ENCODE measurements at regions not wholly inside any gene's neighbourhood (a gene's known extent, or its start where the extent isn't known, plus 50 kb on each side); places are given as distances from the start of the nearest gene placed in this dataset.
A peak's percentile ranks its signal among the peaks of the same experiment; 100 is the strongest.

DNA sequence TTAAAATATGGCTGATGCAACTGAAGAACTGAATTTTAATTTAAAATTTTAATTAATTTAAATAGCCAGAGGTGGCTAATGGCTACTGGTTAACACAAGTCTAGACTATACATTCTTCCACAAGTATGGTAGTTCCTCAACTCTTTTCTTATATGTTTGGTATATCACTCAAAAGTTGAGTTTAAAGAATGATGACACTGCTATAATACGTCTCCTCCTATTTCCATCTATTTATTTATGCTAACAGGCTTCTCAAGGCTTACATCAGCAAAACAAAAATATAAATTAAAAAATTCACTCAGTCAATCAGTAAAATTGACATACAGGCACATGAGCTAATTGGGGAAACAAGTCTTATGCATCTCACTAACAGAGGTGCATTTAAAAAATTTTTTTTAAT lies 227.9 kb upstream of the PMFBP1 start:
- DNase-seq: no peak

DNA sequence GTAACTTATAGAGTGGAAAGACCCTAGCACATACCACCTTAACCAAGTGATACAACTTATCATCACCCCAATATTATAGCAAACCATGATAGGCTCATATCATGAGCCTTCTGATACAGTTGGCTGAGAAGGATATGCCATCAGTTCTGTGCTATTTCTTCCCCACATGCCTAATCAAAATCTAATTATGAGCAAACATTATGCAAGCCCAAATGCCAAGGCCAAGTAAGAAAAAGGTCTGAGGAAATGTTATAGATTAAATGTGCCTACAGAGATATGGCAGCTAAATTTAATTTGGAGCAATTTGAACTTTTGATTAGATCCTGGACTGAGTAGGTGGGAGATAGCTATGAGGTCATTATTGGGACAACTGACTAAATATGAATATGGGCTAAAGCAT lies 225.9 kb upstream of the PMFBP1 start:
- DNase-seq: no peak

DNA sequence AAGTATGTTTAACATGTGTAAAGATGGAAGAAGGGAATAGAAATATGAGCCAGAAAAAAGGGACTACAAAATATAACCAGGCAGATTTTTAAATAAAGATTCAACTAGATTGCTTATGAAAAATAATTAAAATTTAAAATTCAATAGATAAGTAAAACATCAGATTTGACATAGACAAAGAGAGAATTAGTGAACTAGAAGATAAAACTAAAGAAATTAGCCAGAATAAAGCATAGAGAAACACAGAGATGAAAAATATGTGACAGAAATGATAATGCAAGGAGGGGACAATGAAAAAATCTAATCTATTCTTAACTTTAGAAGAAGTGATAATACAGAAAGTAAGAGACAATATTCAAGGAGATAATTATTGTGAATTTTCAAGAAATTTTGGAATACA lies 222.6 kb upstream of the PMFBP1 start:
- DNase-seq: no peak

DNA sequence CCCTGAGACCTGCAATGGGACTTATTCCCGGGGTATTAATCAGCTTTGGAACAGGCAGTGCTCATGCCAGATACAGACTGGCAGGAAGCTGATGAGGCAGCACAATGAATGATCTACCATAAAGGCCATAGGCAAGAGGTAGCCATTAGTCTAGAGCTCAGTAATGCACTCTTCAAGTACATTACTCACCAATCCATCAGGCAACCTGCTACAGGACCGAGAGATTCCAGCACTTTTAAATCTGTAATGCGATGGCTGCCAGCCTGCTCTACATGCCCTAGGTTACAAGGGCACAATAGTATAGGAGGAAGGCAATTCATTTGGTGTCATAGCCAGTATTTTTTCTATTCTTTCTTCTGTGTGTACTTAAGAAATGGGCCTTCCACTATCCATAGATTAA lies 217.8 kb upstream of the PMFBP1 start:
- no peak for DNase-seq

DNA sequence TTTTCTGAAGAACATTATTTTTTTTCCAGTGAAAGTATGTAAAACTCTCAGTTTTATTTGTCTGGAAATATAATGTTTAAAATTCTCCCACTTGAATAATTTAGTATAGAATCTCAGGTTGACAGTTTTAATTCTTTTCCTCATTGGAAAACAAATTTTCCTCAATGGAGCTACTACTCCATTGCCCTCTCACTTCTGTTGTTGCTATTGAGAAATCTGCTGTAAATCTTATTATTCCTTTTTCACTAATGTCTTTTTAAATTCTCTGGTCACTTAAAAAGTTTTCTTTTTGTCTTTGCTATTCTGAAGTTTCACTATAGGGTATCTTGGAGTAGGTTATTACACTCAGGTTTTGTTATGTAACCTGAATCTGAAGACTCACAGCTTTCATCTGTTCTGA lies 216.1 kb upstream of the PMFBP1 start:
- DNase-seq: no peak

DNA sequence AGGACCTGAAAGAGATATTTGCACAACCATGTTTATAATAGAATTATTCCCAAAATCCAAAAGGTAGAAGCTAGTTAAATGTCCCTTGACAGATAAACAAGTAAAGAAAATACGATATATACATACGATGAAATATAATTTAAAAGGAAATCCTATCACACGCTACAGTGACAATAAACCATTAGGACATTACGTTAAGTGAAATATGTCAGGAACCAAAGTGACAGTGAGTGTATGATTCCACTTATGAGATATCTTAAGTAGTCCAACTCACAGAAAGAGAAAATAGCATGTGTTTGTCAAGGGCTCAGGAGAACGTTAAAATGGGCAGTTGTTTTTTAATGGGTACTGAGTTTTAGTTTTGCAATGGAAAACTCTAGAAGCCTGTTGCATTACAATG lies 212.7 kb upstream of the PMFBP1 start:
- no peak for DNase-seq

DNA sequence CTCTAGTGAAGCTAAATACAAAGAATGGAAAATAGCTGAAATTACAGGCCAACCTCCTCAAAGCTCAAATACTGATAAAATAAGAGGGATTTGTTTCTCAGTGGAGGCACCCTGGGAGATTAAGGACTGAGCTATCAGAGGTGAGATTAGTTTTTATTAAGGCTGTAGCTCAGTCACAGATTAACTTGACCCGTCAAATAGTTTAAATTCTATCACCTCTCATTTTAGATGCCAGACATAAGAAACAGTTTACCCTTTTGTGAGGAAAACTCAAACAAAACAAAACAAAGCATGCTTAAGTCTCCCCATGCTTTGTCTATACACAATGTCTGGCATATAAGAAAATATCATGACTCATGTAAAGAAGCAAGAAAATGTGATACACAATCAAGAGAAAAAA lies 208.3 kb upstream of the PMFBP1 start:
- DNase-seq: no peak

DNA sequence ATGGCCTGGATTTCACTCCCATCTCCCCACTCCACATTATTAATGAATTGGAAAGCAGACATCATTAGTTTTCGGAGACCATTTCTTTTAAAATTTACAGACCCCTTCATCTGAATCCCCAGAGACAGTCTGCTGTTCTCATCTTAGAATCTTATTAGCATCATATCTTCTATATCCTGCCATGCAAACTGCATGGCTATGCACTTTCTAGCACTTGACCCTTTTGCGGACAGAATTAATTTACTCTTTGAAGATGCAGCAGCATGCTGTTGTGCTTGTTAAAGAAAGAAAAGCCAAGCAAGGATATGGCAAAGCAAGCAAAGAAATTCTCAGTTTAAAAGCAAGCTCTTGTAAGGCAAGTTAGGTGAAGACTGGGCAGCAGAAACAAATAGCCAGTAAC lies 201.2 kb upstream of the PMFBP1 start:
- no peak for DNase-seq

DNA sequence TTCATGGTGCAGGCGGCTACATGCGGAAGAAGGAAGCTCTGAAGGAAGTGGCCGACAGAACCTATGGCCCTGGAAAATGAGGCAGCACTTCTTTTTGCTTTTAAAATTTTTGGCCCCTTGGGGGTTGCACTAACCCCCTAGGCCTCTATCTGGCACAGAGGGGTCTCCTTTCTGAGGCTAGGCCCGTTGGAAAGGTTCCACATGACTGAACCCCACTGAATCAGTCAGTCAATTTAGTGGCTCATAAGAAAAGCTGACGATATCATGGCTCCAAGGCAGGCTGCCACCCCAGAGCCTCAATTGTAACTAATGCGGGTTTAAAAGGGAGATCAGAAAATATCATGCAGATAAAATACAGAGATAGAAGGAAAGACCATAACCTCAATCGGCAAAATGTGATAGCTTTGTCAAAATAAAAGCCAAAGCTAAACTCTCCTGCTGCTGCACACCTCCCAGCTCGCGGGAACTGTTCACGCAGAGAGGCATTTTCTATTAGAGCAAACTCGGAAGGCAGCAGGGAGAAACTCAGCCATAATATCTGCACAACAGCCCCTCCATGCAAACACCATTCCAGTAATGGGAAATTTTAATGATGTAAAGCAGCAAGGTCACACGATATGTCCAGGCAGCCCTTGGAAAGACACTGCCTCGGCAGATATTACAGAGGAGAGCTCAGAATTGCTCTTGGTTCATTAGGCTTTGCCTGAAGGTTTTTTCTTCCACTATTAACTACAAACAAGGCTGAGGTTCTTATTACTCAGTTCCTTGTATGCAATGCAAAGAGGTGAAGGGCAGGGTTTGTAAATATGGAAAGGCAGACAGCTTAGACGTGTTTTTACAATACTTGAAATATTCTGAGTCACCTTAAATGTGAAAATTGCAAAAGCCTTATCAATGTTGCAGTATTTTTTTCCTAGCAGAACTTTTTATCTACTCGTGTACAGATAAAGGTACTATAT lies 200.4 kb upstream of the PMFBP1 start:
- no peak for DNase-seq

DNA sequence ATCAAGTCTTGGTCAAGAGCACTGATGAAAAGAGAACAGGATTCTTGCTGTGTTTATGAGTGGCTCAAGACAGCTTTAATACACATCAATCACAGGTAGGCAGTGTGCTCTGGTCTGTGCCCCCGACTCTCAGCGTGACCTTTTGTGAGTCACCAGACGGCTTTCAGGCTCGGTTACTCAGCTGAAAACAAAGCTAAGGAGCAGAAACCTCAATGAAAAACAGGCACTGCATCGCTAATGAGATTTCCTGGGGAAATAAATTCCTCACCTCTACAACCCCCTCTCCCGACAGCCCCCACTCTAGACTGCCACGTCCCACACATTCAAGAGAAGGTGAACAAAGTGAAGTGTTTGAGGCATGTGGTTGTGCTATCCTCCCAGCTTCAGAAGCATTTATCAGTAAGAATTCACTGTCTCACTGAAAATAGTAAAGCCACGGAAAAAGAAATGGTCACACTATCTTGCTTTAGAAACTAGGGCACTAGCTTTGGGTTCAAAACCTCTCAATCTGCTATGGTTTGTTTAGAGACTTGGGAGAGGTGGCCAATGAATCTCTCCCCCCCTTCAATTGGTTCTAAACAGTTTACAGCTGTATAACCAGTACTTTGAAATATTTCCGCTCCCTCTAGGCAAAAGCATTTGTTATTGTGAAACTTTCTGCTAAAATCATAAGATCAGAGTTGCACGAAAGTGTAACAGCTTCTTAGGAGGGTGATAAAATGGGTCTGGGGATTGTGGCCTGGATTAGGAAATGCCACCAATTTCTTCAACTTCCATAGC lies 199.5 kb upstream of the PMFBP1 start:
- DNase-seq: no peak

DNA sequence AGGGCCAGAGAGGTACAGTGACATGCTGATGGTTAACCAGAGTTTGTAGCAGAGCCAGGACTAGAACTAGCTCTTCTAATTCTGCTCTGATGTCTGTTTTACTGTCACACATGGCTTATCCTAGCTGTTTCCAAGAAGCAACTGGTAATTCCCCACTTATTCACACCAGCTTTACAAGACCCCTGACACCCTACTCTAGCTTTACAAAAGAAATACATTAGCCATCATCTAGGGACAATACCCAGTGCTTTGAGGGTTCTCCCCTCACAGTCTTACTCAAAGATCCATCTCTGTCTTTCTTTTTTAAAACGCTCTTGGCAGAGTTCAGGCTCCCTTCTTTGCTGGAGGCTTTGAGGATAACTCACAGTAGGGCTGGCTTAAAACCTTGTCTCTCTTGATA lies 197.3 kb upstream of the PMFBP1 start:
- no peak for DNase-seq

DNA sequence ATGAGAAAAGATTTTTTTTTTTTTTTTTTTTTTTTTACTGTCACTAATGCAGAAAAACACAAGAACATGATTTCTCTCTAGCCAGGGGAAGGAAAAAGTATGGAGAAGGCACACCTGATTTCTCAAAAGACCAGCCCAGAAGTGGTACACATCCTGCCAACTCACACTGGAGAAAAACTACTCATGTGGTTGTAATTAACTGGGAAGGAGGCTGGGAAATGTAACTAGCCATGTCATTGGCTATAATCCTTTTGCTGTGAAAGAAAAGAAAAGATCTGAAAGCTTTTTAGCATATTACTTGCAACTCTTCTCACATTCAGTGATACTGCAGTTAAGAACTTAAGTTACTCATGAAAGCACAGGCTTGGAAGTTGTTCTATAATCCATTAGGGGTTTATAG lies 195.9 kb upstream of the PMFBP1 start:
- DNase-seq: no peak

DNA sequence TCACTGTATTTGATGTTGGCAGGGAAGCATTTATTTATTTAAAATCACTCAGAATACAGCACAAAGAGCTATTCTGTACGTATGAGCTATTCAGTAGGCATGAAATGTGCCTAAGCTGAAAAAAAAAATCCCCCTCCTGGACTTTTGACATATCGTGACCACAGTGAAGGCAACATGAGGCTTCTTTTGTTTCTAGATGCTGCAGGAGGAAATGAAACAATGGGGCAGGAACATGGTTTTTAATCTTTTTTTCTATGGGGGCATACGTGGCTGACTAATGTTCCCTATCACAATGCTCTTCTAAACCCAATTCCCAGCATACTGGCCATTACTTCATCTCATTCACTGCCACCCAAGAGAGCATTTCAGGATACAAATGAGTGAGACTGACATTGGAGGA lies 191.0 kb upstream of the PMFBP1 start:
- peak; percentile 44 for DNase-seq

DNA sequence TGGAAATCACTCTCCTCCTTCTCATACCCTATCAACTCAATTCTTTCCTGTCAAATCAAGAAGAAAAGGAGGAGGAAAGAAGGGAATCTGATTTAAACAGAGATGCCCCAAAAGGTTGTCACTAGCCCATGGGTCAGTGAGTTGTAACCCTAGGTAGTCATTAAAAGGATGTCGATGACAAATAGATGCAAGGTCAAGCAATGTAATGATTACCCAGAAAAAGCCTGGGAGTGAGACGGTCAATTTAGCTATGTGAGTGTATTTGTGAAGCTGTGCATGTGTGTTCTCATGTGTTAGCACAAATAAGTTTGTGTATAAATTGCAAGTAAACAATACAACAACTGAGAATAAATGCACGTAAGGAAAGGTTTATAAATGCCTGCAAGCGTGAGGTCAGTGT lies 190.5 kb upstream of the PMFBP1 start:
- DNase-seq: no peak

DNA sequence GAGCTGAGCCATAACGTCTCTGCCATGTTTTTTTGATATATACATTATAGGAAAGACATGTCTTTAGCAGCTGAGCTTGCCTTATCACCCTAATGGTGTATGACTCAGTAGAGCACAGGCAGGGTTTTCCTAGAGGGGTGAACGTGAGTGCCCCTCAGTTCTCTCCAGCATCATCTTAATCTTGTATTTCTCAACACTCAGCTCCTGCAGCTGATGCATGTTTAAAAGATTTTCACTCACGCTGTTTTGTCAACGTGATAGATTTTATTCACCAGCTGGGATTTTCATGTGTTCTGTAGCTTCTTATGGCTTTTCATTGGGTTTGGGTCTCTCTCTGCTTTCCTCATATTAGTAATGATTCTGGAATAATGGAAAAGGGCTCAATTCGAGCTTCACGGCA lies 186.0 kb upstream of the PMFBP1 start:
- DNase-seq: no peak

DNA sequence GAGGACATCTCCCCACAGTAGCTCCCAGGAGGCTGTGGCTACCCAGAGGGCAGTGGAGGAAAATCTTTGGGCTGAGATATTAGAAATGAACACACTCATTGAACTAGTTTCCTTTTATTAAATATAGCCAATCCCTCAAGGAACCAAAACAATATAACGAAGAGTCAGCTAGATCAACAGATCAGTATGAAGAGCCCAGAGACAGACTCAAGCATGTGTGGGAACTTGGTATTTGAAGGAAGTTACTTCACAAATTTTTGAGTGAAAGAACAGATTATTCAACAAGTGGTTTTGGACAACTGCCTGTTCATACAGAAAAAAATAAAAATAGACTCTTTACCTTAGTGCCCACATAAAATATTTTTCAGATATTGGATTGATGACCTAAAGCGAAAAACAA lies 183.6 kb upstream of the PMFBP1 start:
- DNase-seq: no peak

DNA sequence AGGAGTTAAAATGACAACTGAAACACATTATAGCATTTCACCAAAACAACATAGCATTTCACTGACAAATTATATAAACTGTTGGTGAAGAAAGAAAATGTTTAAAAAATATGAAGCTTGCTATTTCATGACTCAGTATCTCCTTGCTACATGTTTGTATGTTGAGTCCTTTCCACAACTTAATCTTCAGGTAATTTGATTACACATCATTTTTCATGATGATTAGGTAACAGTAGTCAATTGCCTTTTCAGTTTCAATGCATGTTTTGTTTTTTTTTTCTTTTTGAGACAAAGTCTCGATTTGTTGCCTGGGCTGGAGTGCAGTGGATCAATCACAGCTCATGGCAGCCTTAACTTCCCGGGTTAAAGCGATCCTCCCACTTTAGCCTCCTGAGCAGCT lies 177.8 kb upstream of the PMFBP1 start:
- DNase-seq: no peak

DNA sequence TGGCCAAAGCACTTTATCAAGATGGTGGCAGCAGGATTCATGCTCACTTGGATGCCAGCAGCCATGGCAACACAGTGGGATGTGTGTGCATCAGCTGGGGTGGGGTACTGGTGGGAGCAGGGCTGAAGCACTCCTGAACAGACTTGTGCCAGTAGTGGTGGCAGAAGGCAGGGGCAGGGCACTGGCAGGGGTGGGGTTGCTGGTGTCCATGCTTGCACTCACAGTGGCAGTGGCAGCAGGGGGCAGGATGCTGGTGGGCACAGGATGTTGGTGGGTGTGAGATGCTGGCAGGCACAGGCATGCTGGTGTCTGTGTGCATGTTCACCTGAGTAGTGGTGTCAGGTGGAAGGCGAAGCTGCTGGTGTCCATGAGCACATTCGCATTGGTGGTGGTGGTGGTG lies 161.0 kb upstream of the PMFBP1 start:
- DNase-seq: no peak

DNA sequence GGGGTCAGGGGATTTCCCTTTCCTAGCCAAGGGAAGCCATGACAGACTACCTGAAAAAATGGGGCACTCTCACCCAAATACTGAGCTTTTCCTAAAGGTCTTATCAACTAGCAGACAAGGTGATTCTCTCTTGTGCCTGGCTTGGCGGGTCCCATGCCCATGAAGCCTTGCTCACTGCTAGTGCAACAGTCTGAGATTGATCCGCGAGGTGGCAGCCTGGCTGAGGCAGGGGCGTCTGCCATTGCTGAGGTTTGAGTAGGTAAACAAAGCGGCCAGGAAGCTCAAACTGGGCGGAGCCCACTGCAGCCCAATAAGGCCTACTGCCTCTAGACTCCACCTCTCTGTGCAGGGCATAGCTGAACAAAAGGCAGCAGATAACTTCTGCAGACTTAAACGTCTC lies 152.6 kb upstream of the PMFBP1 start:
- DNase-seq: no peak

DNA sequence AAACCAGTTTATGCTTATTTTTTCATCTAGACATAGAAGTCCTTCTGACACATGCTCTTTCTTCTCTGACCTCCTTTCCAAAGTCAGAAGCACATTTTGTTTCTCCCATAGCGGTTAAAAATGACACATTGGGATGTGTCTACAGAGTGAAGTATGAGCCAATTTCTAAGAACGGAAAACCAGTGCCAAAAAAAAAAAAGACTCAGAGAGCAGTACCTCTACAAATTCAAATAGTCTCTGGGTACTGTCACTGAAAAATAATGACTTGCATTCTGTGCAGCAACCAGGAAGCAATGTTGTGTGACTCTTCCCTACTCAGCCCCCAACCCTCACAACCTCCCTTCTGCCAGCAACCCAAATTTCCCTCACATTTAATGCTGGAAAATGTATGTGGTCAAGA lies 145.5 kb upstream of the PMFBP1 start:
- DNase-seq: no peak

DNA sequence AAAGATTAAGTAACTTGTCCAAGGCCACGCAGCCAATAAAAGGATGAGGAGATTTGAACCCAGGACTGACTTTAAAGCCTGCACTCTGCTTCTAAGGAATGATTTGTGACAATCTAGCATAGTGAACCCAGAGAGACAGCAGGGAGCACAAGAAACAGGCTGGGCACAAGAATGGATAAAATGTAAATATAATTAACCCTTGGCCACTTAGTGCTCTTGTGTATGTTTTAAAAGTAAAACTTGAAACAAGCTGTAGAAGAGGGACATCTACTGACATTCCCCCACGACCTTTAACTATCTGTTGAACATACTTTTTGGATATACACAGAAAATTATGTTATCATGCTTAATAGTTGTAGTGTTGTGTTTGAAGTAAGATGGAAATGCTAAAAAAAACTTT lies 141.9 kb upstream of the PMFBP1 start:
- no peak for DNase-seq

DNA sequence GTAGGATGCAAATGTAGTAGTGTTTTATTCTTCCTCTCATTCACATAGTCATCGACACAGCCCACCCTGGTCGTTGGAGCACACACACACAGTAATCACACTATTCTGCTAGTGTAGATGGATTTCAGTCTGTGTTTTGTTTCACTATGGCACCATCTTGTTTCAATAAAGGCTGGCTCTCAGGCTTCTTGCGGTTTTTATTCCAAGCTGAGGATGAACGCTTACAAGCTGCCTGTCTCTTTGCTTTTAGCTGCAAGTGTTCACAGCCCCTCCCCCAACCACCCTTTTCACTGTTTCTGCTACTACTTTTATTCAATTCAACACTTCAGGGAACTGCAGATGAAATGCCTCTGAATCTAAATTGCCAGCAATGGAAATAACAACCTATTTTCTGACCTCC lies 140.9 kb upstream of the PMFBP1 start:
- DNase-seq: no peak

DNA sequence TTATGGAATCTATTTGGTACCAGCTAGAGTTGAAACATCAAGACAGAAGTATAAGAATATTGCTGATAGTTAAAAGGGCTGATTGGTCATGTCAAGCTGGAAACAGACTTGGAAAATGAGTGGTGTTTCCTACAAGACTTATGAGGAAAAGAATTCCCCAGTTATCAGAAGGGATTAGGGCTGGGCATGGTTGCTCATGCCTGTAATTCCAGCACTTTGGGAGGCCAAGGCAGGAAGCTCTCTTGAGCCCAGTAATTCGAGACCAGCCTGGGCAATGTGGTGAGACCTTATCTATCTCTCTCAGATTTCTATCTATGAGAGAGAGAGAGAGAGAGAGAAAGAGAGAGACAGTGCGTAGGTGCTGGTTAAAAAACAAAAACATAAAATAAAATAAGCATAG lies 139.5 kb upstream of the PMFBP1 start:
- no peak for DNase-seq

DNA sequence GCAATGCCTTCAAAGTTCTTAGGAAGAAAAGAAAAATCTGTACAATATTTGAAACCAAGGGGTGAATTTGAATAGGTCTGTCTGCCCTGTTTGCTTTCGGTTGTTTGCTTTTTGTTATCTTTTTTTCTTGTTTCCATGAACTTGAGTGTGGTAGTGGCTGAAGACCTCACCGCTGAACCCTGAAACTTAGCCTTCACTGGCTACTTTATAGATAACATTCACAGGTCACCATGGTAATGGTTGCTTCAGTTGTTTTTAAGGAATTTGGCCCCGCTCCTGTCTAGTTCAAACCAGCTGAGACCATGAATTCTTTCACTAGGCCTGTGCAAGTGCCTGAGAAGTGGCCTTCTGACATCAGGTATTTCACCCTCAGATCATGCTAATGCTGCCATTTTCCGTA lies 137.0 kb upstream of the PMFBP1 start:
- DNase-seq: no peak
